WTC11 (cell line): ENCODE measurements at regions not wholly inside any gene's neighbourhood (a gene's known extent, or its start where the extent isn't known, plus 50 kb on each side); places are given as distances from the start of the nearest gene placed in this dataset.

ENCODE experiments used
- ATAC-seq: fragments of 200-7000 bp; cut with Tn5 transposase; 2 replicates; pipeline ENCODE4 v1.10.0; 2021; ENCODE audit warnings: mild to moderate bottlenecking, moderate library complexity
- CTCF ChIA-PET: fragments of 300-600 bp; sonication (Branson Sonifier 250); formaldehyde crosslinking; loops from one replicate; lab custom pipeline; 2021; ENCODE audit warnings: antibody characterized with exemption; lab: Charles Lee
- POLR2A ChIA-PET: fragments of 350-600 bp; sonication (Branson Sonifier 250); formaldehyde crosslinking; loops from one replicate; lab custom pipeline; 2021; ENCODE audit warnings: antibody characterized with exemption; lab: Charles Lee
- DNase-seq: peaks from one replicate; pipeline ENCODE4 v3.0.0; 2021; ENCODE audit warnings: low spot score
- H3K27ac Mint-ChIP-seq: 2 replicates; pipeline ENCODE4 v1.8.0; 2021; ENCODE audit warnings: mixed read lengths
- H3K27me3 Mint-ChIP-seq: 2 replicates; pipeline ENCODE4 v1.8.0; 2021; ENCODE audit warnings: low read depth, mild to moderate bottlenecking, moderate library complexity, mixed read lengths
- H3K36me3 Mint-ChIP-seq: 2 replicates; pipeline ENCODE4 v1.8.0; 2021; ENCODE audit warnings: mixed read lengths
- H3K4me1 Mint-ChIP-seq: 2 replicates; pipeline ENCODE4 v1.8.0; 2022; ENCODE audit warnings: mixed read lengths
- H3K4me3 Mint-ChIP-seq: 2 replicates; pipeline ENCODE4 v1.8.0; 2021; ENCODE audit warnings: mild to moderate bottlenecking, moderate library complexity, mixed read lengths
- H3K9me3 Mint-ChIP-seq: 2 replicates; pipeline ENCODE4 v1.8.0; 2021; ENCODE audit warnings: mixed read lengths
- ATF1 ChIP-seq: sonication (generic); formaldehyde crosslinking; IDR thresholded peaks from 2 replicates; pipeline ENCODE4 v1.8.1; 2023; ENCODE audit warnings: mild to moderate bottlenecking, moderate library complexity, missing genetic modification reagents
- ATF2 ChIP-seq: sonication (generic); formaldehyde crosslinking; IDR thresholded peaks from 2 replicates; pipeline ENCODE4 v1.8.1; 2022; ENCODE audit warnings: low read depth, missing genetic modification reagents, borderline replicate concordance
- E2F4 ChIP-seq: sonication (generic); formaldehyde crosslinking; IDR thresholded peaks from 2 replicates; pipeline ENCODE4 v1.8.1; 2022; ENCODE audit warnings: low read depth, mild to moderate bottlenecking, moderate library complexity, missing genetic modification reagents, borderline replicate concordance
- ELF4 ChIP-seq: sonication (generic); formaldehyde crosslinking; IDR thresholded peaks from 2 replicates; pipeline ENCODE4 v1.8.1; 2022; ENCODE audit warnings: low read depth, mild to moderate bottlenecking, moderate library complexity, missing genetic modification reagents
- EMX1 ChIP-seq: fragments of 250-450 bp; sonication (Bioruptor Pico); IDR thresholded peaks from 2 replicates; pipeline ENCODE4 v1.8.0; 2021; ENCODE audit warnings: mild to moderate bottlenecking
- ETV6 ChIP-seq: sonication (generic); formaldehyde crosslinking; IDR thresholded peaks from 2 replicates; pipeline ENCODE4 v1.8.1; 2022; ENCODE audit warnings: mild to moderate bottlenecking, missing genetic modification reagents
- HMGA2 ChIP-seq: fragments of 250-450 bp; sonication (Bioruptor Pico); IDR thresholded peaks from 2 replicates; pipeline ENCODE4 v1.4.0; 2021; ENCODE audit warnings: mild to moderate bottlenecking, moderate library complexity
- JUN ChIP-seq: sonication (generic); formaldehyde crosslinking; IDR thresholded peaks from 2 replicates; pipeline ENCODE4 v1.8.0; 2023; ENCODE audit warnings: mild to moderate bottlenecking, missing genetic modification reagents
- KAT7 ChIP-seq: sonication (generic); formaldehyde crosslinking; IDR thresholded peaks from 2 replicates; pipeline ENCODE4 v1.8.1; 2023; ENCODE audit warnings: missing genetic modification reagents, mild to moderate bottlenecking, borderline replicate concordance
- MLX ChIP-seq: sonication (generic); formaldehyde crosslinking; IDR thresholded peaks from 2 replicates; pipeline ENCODE4 v1.8.1; 2023; ENCODE audit warnings: mild to moderate bottlenecking, missing genetic modification reagents, moderate library complexity
- NFYB ChIP-seq: sonication (generic); formaldehyde crosslinking; conservative IDR thresholded peaks from 2 replicates; pipeline ENCODE4 v1.8.0; 2022; ENCODE audit warnings: low read depth, missing genetic modification reagents
- NR3C1 ChIP-seq: sonication (generic); formaldehyde crosslinking; conservative IDR thresholded peaks from 2 replicates; pipeline ENCODE4 v1.8.1; 2023; ENCODE audit warnings: low read depth, mild to moderate bottlenecking, missing genetic modification reagents
- OVOL2 ChIP-seq: fragments of 250-450 bp; sonication (Bioruptor Pico); IDR thresholded peaks from 2 replicates; pipeline ENCODE4 v1.9.0; 2021; ENCODE audit warnings: mild to moderate bottlenecking, borderline replicate concordance
- PRDM15 ChIP-seq: sonication (generic); formaldehyde crosslinking; IDR thresholded peaks from 2 replicates; pipeline ENCODE4 v1.8.0; 2022; ENCODE audit warnings: missing genetic modification reagents
- STAT6 ChIP-seq: sonication (generic); formaldehyde crosslinking; conservative IDR thresholded peaks from 2 replicates; pipeline ENCODE4 v1.8.1; 2023; ENCODE audit warnings: mild to moderate bottlenecking, low read depth, missing genetic modification reagents, moderate library complexity
- TP53 ChIP-seq: sonication (generic); formaldehyde crosslinking; IDR thresholded peaks from 2 replicates; pipeline ENCODE4 v1.8.1; 2023; ENCODE audit warnings: mild to moderate bottlenecking, missing genetic modification reagents
- ZNF263 ChIP-seq: sonication (generic); formaldehyde crosslinking; IDR thresholded peaks from 2 replicates; pipeline ENCODE4 v1.8.1; 2022; ENCODE audit warnings: low read depth, mild to moderate bottlenecking, moderate library complexity, missing genetic modification reagents
- ZNF396 ChIP-seq: fragments of 250-450 bp; sonication (Bioruptor Pico); IDR thresholded peaks from 2 replicates; pipeline ENCODE4 v1.8.0; 2021; ENCODE audit warnings: mild to moderate bottlenecking, moderate library complexity, borderline replicate concordance
- ZNF512 ChIP-seq: sonication (generic); formaldehyde crosslinking; IDR thresholded peaks from 2 replicates; pipeline ENCODE4 v1.8.1; 2022; ENCODE audit warnings: missing genetic modification reagents, borderline replicate concordance
- ZNF671 ChIP-seq: fragments of 250-450 bp; sonication (Bioruptor Pico); IDR thresholded peaks from 2 replicates; pipeline ENCODE4 v1.8.0; 2021; ENCODE audit warnings: mild to moderate bottlenecking

GRCh38 chr16:86122681-86123342 is 223.8 kb downstream of the IRF8 start:
- Mint-ChIP-seq H3K36me3 (no peaks in the 10 kb centered on the region), H3K9me3 (no peaks in the 10 kb centered on the region), H3K4me1 (peaks cover 8% of the 10 kb centered on the region), H3K4me3 (no peak overlapping the region), H3K27ac (no peak overlapping the region), H3K27me3 (no peaks in the 10 kb centered on the region; the same call in 1 of the 2 replicates)
- ChIA-PET POLR2A (no interaction called here), CTCF (interaction anchor here (1.1 to 1.5 kb wide), 4 partner anchors 11 to 130 kb away, joined by 3 to 5 read pairs (median 4); no protein-coding TSS in a partner anchor)
- DNase-seq (peak; percentile 43), ATAC-seq (peak; percentile 84)
- no peak for TF ChIP-seq TP53 (CRISPR knock-in tag)
- TF ChIP-seq NFYB (CRISPR knock-in tag), result no peak
- TF ChIP-seq ETV6 (CRISPR knock-in tag), result no peak
- TF ChIP-seq E2F4, result no peak
- TF ChIP-seq ATF1 (CRISPR knock-in tag), result no peak
- no peak for TF ChIP-seq NR3C1 (CRISPR knock-in tag)
- TF ChIP-seq ZNF396 (CRISPR knock-in tag), result no peak
- TF ChIP-seq OVOL2 (CRISPR knock-in tag), result no peak
- no peak for TF ChIP-seq JUN
- no peak for TF ChIP-seq MLX (CRISPR knock-in tag)
- no peak for TF ChIP-seq STAT6 (CRISPR knock-in tag)
- no peak for TF ChIP-seq ELF4
- TF ChIP-seq ATF2, result no peak
- TF ChIP-seq ZNF671 (CRISPR knock-in tag), result no peak
- TF ChIP-seq KAT7 (CRISPR knock-in tag), result no peak
- no peak for TF ChIP-seq ZNF512
- TF ChIP-seq PRDM15 (CRISPR knock-in tag), result no peak
- no peak for TF ChIP-seq HMGA2 (CRISPR knock-in tag)
- no peak for TF ChIP-seq ZNF263 (CRISPR knock-in tag)
- TF ChIP-seq EMX1 (CRISPR knock-in tag), result no peak
